ENCODE measurements at regions not wholly inside any gene's neighbourhood (a gene's known extent, or its start where the extent isn't known, plus 50 kb on each side); places are given as distances from the start of the nearest gene placed in this dataset.
A peak's percentile ranks its signal among the peaks of the same experiment; 100 is the strongest.

DNA sequence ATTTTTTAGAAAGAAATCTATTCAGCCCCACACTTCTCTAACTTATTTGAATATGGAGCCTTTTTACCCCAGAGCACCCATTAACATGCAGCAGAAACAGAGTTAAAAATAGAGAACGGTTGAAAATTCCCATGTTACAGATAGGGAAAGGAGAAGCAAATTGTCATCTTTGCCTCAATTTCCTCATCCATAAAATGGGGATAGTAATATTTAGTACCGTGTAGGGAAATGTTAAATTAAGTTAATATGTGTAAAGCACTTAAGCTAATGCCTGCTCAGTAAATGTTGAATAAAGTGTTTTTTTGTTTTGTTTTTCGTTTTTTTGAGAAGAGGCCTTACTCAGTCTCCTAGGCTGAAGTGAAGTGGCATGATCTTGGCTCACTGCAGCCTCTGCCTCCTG, 50.3 kb downstream of the NAV1 start:
- DNase-seq = no peak

DNA sequence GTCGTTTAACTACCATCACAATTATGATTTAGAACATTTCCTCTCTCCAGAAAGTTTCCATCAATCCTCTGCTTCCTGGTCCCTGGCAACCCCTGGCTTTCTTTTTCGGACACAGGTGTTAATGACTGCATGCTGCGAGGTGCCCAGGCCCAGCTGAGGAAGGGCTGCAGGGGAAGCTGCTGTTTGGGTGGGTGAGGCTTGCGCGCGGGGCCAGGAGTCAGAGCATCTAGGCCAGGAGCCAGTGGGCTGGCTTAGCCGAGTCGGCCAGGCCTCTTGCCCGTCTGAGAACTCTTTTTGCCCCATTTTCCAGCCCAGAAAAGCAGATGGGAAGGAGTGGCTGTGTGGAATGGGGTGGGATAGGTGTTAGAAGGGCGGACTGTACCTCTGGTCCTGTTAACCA, 51.5 kb downstream of the NAV1 start:
- peak; percentile 32 for DNase-seq

DNA sequence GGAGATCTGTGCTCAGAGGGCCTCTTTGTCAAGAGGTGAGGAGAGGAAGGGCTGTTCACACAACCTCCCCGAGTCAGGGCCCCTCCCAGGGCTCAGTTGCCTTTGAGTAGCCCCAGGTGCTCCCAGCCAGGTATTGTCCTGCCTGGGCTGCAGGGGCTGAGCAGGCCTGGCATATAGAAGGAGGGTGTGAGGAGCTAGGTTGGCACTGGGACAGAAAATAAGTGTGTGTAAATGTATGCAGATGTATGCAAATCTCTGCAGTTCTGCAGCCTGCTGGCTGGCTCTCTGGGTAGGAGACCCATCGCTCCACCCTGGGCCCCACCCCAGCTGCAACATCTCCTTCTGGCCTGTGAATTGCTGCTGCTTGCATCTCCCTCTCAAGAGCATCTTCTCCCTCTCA, 52.4 kb downstream of the NAV1 start:
- peak; percentile 45 for DNase-seq

DNA sequence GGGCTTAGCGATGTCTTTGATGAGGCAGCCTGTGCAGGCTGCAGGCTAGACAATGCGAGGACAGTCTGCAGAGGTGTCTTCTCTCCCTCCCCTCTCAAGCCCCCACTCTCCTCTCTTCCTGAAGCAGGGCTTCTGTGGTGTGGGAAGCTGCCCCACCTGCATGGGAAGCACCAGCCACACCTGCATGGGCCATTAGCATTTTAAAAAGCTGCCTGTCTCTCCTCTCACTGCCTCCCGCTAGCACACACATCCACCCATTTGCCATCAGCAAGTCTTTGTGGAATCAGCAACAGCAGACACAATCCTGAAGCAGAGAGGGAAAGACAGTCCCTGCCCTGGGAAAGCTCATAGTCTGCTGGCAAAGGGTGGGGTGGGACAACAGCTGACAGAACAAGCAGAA, 53.1 kb downstream of the NAV1 start:
- peak; percentile 57 for DNase-seq

DNA sequence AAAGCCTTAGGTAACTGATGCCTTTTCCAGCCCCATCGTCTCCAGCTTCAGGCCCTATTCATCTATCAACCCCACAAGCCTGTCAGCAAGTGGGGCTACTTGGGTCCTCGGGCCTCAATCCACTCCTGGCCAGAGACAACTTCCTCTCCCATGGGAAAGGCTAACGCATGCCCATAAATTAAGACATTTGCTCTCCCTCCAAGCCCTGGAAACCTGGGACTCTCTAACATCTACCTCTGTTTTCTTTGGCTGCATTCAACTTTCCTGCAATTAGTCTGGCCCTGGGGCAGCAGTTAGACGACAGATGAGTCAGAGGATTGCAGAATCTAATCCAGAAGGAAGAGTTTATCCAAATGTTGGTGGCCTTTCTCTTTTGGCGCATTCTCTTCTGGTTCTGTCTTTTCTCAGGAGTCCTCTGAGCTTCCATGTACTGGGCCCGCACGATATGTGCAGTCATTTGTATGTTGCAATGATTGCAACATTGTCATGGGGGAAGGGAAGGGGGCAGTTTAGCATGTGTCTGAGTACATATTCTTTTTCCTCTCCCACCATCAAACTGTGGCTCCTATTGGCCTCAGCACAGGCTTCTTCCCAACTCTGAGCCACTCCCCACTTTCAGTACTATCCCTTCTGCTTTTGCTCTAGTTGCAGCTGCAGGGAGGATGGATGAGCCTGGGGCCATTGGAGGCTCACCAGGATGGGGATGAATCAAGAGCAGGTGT, 54.4 kb downstream of the NAV1 start:
- DNase-seq = peak; percentile 84

DNA sequence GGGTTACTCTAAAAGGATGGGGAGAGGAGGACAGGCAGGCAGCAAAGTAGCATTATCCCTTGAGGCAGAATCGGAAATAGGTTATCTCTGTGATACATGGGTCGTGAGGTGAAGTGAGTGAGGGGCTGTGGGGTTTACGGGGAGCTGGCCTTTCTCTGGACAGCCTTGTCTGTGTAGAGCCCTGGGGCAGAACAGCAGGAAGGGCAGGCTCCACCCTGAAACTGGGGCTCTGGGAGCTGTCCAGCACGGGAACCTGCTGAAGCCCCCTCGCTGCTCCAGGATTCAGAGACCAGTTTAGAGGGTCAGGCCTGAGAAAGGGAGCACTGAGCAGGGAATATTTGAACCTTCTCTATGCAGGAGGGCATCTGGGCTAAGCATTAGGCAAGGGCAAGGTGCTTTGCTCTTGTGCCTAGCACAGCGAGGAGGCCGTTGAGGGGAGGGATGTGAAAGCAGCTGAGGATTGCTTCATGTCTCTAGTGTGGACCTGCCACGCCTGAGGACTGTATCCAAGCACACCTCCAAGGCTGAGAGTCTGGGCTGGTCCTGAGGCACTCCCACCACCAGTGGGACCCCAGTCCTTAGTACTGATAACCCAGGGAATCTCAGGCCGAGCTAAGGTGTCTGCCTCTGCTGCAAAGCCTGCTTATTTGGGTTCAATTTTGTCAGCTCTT, 55.8 kb downstream of the NAV1 start:
- peak; percentile 87 for DNase-seq

DNA sequence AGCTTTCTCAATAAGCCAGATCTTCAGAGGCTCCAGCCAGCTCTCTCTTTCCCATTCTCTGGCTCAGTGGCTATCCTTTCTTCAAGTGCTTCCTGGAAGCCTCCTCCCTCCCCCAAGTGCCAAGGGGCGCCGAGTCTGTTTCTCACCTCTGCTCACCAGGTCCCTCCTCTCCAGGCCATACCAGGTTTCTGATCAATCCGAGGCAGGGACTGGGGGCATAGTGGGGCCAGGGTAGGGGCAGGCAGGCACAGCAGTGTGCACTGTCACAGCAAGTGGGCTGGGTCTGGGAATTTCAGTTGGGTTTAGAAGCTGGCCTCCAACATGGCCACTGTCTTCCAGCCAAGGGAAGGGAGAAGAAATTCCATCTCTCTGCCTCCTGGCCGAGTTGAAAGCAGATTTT, 56.5 kb downstream of the NAV1 start:
- no peak for DNase-seq

DNA sequence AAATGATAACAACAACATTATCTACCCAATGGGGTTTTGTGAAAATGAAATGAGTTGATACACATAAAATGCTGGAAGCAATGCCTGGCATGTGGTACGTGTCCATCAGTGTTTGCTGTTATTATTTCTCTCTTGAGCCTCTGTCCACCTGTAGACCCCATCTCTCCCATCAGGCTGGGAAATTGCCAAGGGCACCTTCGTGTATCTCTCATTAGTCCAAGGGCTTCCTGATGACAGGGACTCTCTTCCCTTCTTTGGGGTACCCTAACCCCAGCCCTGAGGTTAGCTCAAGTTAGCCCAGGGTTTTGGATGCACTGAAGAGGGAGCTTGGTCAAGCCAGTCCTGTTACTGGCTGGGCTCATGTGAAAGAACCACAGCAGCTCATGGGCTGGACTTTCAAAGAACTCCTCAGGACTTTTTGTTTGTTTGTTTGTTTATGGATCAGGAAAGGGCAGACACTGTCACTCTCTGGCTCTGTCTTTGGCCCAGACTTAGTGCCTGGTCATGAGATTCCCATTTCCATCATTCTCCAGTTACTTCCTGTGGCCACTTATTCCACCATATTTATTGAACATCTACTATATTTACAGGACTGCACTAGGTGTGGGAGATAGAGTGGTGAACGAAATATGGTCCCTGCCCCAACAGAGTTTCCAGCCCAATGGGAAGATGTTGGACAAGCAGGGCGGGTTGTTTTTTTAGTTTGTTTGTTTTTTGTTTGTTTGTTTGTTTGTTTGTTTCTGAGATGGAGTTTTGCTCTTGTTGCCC, 57.4 kb downstream of the NAV1 start:
- no peak for DNase-seq

DNA sequence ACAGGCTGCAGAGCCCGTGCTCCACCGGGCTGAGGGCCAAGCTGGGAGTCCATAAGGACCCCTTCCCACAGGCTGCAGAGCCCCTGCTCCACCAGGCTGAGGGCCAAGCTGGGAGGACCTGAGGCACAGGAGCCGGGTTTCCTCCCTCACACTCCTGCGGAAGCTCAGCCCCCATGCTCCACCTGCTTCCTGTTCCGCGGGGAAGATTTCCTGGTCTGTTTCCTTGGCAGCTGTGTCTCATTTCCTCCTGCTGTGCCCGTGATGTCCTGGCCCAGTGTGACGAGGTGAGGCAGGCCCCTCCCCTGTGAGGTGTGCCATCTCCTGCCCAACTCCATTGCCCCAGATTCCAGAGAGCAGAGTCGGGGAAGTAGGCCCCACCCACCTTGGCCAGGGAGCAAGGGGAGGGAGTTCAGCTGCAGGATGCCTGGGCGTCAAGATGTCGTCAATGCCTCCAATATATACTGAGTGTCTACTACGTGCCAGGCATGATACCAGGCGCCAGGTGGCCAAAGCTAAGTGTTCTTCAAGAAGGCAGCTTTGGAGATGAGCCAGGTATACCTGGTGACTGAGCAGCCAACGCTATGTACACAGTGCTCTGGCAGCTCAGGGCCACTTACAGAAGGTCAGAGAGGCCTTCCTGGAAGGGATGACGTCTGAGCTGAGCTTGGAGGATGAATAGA, 58.8 kb downstream of the NAV1 start:
- no peak for DNase-seq

DNA sequence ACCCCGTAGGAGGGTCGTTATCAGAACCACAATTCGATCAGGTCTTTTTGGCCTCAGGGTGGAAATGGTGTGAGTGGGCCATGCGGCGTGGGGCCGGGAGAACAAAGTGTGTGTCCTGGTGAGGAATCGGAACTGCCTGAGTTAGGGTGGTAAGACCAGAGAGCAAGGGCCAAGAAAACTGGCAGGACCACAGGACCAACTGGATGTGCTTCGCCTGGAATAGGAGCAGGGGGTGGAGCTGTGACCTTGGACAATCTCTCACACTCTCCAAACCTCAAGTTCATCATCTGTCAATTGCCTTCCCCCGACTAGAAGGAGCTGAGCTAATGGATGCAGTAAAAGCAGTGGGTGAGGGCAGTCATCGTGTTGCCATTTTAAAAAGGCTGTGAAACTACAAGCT, 59.5 kb downstream of the NAV1 start:
- no peak for DNase-seq

DNA sequence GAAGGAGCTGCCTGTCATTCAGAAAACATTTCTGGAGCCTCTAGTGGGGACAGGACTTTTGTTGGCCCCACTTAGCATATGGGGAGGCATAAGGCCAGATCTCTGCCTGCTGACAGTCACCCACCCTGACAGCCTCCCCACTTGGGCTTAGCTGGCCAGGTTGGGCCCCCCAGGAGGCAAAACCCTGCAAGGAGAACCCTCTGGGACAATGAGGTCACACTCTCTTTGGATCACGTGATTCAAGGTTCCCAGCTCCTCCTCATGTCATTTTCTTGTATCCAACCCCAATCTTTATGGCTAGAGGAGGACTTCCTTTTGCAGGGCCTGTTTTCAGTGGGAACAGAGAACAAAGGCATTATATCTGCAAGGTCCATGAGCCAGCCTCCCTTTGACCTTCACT, 60.0 kb downstream of the NAV1 start:
- no peak for DNase-seq

DNA sequence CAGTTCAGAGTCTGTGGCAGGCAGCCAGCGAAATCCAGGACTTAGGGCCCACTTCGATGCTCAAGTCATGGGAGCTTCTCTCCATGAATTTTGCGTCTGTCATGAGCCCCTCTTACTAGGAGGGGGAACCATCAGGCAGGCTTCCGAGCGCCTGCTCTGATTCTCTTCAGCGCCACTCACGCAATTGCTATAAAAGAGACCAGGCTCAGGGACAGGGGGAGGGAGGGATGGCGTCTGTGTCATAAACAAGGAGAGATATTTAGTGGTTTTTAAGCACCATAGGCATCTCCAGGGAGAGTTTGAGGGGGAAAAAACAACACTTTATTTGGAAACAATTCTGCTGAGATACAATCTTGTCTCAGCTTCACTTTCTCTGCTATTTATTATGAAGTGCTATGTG, 60.6 kb downstream of the NAV1 start:
- no peak for DNase-seq

DNA sequence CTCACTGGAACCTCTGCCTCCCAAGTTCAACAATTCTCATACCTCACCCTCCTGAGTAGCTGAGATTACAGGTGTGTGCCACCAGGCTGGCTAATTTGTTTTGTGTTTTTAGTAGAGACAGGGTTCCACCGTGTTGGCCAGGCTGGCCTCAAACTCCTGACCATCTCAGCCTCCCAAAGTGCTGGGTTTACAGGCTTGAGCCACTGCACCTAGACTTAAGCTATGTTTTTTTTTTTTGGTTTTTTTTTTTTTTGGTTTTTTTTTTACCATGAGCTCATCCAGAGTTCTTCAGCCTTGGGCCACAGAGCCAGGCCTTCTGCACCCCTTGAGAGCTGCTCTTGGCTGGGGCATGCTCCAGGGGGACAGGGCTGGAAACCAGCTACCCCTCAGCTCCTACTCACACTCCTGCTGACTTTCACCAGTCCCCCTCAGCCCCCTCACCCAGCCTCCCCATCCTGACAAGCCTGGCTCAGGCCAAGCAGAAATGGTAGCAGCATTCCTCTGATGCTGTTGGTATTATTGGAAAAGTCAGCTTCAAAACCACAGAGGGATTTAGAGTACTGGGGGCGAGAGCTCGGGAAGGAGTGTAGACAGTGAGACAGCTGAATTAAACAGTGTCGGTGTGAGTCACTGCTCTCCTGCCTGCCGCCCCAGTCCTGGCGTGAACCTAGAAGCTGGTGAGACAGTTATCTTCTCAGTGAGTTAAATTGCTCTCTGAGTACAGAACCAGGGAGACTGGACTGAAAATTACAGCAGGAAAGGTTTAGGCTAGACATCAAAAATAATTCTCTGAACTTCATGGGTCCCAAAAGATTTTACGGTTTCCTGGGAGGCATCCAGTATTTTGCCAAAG, 63.7 kb downstream of the NAV1 start:
- DNase-seq = peak; percentile 93

DNA sequence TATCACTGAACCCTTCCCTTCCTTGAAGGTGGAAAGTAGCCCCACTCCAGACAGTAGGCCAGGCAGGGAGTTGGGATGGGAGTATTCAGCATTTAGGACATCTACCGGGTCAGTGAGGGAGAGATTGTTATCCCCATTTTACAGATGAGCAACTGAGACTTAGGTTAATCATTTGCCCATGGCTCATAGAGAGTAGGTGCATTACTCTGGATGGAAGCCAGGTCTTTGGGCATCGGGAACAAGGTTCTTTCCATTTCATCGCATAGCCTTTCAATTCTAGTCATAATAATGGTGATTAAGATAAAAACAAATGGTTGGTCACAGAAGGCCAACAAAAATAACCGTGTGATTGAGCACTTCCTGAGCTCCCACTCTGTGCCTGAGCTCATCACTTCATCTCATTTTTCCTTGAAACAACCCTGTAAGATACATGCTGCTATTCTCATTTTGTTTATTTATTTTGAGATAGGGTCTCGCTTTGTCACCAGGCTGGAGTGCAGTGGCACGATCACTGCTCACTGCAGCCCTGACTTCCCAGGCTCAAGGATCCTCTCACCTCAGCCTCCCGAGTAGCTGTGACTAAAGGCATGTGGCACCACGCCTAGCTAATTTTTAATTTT, 64.8 kb downstream of the NAV1 start:
- no peak for DNase-seq

DNA sequence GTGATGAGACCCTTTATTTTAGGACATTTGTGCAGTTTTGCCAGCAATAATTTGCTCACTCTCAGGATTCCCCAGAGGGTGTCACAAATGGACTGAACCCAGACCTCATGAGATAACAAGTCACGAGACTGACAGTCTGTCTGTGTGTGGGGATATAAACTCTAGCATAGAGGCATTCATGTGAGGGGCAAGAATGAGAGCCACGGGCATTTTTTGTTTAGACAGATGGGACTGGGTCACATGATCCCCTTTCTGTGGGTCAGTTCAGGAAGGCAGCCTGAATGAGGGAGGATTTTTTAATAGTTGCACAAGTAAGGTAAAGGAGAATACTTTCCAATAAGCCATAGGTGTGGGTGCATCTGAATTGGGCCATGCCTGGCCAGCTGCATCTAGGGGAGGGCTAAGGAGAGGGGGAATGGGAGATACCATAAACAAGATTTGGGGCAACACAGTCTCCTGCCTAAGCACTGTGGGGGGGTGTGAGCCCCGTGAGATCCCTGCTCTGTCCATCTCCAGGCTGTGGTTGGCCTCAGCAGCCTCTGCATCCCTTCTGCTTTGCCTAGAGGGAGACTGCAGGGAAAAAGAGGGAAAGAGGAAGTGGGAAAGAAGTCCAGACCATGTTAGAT, 66.6 kb downstream of the NAV1 start:
- DNase-seq = no peak

DNA sequence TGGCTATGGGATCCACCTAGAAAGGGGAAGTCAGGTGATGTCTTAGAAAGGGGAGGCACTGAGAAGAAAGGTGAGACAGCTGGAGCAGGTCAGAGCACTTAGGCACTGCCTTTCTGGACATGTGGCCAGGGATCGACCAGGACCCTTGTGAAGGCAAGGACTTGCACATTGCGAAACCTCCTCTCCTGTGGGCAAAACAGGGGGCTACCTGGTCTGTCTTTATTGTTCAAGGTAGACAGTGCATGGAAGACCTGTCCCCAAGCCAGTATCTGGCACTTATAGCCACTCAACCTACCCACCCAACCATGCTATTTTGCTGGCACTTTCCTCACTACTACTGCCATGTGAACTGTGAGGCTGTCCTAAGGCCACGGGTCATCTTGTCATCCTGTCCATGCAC, 67.2 kb downstream of the NAV1 start:
- no peak for DNase-seq

DNA sequence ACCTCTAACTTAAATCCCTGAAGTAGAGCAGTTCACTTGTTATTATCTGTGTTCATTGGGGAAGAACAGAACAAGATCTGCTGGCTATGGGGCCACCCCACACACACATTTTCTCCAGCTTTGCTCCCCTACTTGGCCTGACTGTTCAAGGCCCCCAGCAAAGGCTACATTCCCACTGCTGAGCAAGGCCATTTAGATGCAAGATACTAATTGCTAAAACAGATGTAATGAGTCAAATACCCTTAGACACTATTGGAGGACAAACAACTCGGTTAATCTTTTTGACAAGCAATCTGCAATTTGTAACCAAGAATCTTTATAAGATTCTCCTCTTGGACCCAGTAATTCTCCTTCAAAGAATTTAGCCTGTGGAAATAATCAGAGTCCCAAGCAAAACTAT, 67.7 kb downstream of the NAV1 start:
- no peak for DNase-seq

DNA sequence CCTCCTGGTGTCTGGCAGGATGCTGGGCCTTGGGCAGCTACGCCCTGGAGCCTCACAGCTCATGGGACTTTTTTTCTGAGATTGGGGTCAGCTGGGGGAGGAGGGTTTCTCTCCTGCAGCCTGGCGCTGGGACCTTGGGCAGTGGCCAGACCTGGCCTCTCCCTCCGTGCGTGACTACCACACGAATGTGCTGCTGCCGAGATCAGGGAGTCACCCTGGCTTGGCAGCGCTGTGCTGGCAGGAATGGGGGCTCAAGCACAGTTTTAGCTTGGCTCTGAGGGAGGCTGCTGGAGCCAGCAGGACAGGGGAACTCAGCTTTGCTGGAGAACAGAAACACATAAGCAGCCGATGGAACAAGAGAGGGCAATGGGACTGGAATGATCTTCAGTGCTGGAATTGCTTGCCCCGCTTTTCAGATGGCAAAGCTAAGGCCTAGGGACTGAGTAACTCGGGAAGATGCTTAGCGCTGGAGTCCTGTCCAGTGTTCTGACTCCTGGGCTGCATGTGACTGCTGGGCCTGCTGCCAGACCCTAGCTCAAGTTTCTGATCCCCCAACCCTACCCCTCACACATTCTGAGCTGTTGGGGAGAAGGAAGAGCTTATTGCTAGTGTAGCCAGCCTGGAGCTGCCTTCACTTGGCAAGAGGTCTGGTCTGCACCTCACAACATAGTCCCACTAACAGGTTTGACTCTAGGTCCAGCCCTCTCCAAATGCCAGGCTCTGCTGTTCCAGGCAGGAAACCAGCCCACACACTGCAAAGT, 69.9 kb downstream of the NAV1 start:
- no peak for DNase-seq

DNA sequence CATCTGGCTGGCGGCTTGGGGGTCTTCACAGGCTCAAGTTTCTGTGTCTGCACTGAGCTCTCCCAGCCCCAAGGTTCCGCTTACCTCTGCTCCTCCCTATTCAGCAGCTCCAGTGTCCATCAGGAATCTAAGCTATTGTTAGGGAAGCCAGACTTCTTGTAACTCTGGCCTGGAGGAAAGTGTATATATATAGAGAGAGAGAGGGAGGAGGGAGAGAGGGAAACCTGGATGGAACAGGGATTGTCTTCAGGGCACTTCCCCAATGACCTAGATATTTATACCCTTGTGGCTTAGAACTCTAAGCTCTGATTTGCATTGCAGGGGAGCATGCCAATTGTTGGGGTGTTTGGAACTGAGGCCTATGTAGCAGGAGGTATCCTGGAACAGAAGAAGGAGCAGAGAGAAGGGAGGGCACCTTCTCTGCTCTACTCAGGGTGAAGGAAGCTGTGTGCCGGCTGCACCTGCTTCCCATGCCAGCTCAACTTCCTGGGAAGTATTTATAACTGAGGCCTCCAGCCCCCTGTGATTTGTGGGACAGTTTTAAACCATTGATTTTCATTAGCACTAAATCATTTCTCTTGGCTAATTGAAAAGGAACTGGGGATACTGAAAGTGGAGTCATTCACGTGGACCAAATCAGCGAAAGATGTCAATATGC, 70.9 kb downstream of the NAV1 start:
- DNase-seq = no peak

DNA sequence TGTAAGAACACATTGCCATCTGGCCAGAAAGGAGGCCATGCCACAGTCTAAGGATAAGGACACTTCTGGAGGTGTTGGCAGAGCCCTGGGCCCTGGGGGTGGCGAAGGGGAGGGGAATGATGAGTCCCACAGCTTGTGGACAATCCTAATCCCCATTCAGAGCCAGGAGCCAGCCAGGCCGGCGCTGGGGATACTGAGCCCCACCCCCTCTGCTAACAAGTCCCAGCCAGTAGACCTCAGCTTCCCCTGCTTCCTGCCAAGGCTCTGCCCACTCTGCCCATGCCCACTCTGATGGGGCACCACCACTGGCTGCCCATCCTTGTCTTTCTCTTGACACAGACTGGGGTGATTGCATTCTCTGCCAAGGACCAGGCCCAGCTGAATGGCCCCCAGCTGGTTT, 71.9 kb downstream of the NAV1 start:
- no peak for DNase-seq
